IPS-15b (cell line): ENCODE measurements at regions not wholly inside any gene's neighbourhood (a gene's known extent, or its start where the extent isn't known, plus 50 kb on each side); places are given as distances from the start of the nearest gene placed in this dataset.

Experiments
- H3K27me3 ChIP-seq: one replicate; pipeline ENCODE4 v1.6.1; 2013; ENCODE audit warnings: low read length; ENCODE audit not compliant: control insufficient read depth, insufficient read depth
- H3K36me3 ChIP-seq: one replicate; pipeline ENCODE4 v1.6.1; 2013; ENCODE audit warnings: low read length; ENCODE audit not compliant: control insufficient read depth, insufficient read depth
- H3K4me1 ChIP-seq: one replicate; pipeline ENCODE4 v1.6.1; 2013; ENCODE audit warnings: mild to moderate bottlenecking, low read length; ENCODE audit not compliant: control insufficient read depth, insufficient read depth
- H3K4me3 ChIP-seq: one replicate; pipeline ENCODE4 v1.5.1; 2013; ENCODE audit warnings: low read depth, low read length
- H3K9ac ChIP-seq: one replicate; pipeline ENCODE4 v1.6.1; 2013; ENCODE audit warnings: low read depth, mild to moderate bottlenecking, low read length
- H3K9me3 ChIP-seq: one replicate; pipeline ENCODE4 v1.6.1; 2013; ENCODE audit warnings: mild to moderate bottlenecking, low read length; ENCODE audit not compliant: control insufficient read depth, insufficient read depth

GRCh38 chr6:138618168-138618567, 118.9 kb upstream of the NHSL1 start:
- Histone ChIP-seq H3K36me3 (no peaks in the 10 kb centered on the region), H3K9ac (no peak overlapping the region), H3K4me3 (no peak overlapping the region), H3K9me3 (no peaks in the 10 kb centered on the region), H3K4me1 (no peaks in the 10 kb centered on the region), H3K27me3 (no peaks in the 10 kb centered on the region)

- Histone ChIP-seq H3K27me3 (no peaks in the 10 kb centered on the region), H3K9ac (no peak overlapping the region), H3K9me3 (no peaks in the 10 kb centered on the region), H3K4me3 (no peak overlapping the region), H3K36me3 (no peaks in the 10 kb centered on the region), H3K4me1 (no peaks in the 10 kb centered on the region)
Observed at GRCh38 chr6:138620630-138621029, 121.3 kb upstream of the NHSL1 start.

GRCh38 chr6:138622967-138623366, 123.7 kb upstream of the NHSL1 start:
- Histone ChIP-seq H3K4me3 (no peak overlapping the region), H3K9ac (no peak overlapping the region), H3K4me1 (no peaks in the 10 kb centered on the region), H3K36me3 (no peaks in the 10 kb centered on the region), H3K9me3 (no peaks in the 10 kb centered on the region), H3K27me3 (no peaks in the 10 kb centered on the region)

GRCh38 chr6:138631566-138631965, 132.3 kb upstream of the NHSL1 start:
- H3K4me1 ChIP-seq: no peaks in the 10 kb centered on the region

GRCh38 chr6:138637822-138638221, 135.7 kb upstream of the CCDC28A start:
- H3K4me1 ChIP-seq: no peaks in the 10 kb centered on the region
- H3K36me3 ChIP-seq: no peaks in the 10 kb centered on the region
- no peak overlapping the region for H3K9ac ChIP-seq

More at GRCh38 chr6:138631566-138631965, 132.3 kb upstream of the NHSL1 start:
- H3K4me3 ChIP-seq: no peak overlapping the region
- H3K36me3 ChIP-seq: no peaks in the 10 kb centered on the region
- H3K9ac ChIP-seq: no peak overlapping the region
- no peaks in the 10 kb centered on the region for H3K9me3 ChIP-seq
- no peaks in the 10 kb centered on the region for H3K27me3 ChIP-seq

GRCh38 chr6:138638604-138639003, 135.0 kb upstream of the CCDC28A start:
- Histone ChIP-seq H3K27me3 (no peaks in the 10 kb centered on the region), H3K9ac (no peak overlapping the region), H3K4me3 (no peak overlapping the region), H3K9me3 (no peaks in the 10 kb centered on the region), H3K36me3 (no peaks in the 10 kb centered on the region), H3K4me1 (no peaks in the 10 kb centered on the region)

More at GRCh38 chr6:138637822-138638221, 135.7 kb upstream of the CCDC28A start:
- Histone ChIP-seq H3K9me3 (no peaks in the 10 kb centered on the region), H3K27me3 (no peaks in the 10 kb centered on the region), H3K4me3 (no peak overlapping the region)

GRCh38 chr6:138640028-138640427, 133.5 kb upstream of the CCDC28A start:
- Histone ChIP-seq H3K9ac (no peak overlapping the region), H3K9me3 (no peaks in the 10 kb centered on the region), H3K36me3 (no peaks in the 10 kb centered on the region), H3K4me3 (no peak overlapping the region), H3K4me1 (no peaks in the 10 kb centered on the region), H3K27me3 (no peaks in the 10 kb centered on the region)

- H3K4me3 ChIP-seq: no peak overlapping the region
- no peaks in the 10 kb centered on the region for H3K36me3 ChIP-seq
- H3K9me3 ChIP-seq: no peaks in the 10 kb centered on the region
- no peak overlapping the region for H3K9ac ChIP-seq
- no peaks in the 10 kb centered on the region for H3K4me1 ChIP-seq
- no peaks in the 10 kb centered on the region for H3K27me3 ChIP-seq
Observed at GRCh38 chr6:138643210-138643609, 130.4 kb upstream of the CCDC28A start.

- Histone ChIP-seq H3K27me3 (no peaks in the 10 kb centered on the region), H3K36me3 (no peaks in the 10 kb centered on the region), H3K4me1 (no peaks in the 10 kb centered on the region), H3K4me3 (no peak overlapping the region), H3K9me3 (no peaks in the 10 kb centered on the region), H3K9ac (no peak overlapping the region)
Observed at GRCh38 chr6:138645976-138646640, 127.5 kb upstream of the CCDC28A start.

- Histone ChIP-seq H3K27me3 (no peaks in the 10 kb centered on the region), H3K4me3 (no peak overlapping the region), H3K9me3 (no peaks in the 10 kb centered on the region), H3K4me1 (no peaks in the 10 kb centered on the region), H3K9ac (no peak overlapping the region), H3K36me3 (no peaks in the 10 kb centered on the region)
Observed at GRCh38 chr6:138647006-138647405, 126.6 kb upstream of the CCDC28A start.

GRCh38 chr6:138648127-138648526, 125.4 kb upstream of the CCDC28A start:
- H3K9me3 ChIP-seq: no peaks in the 10 kb centered on the region
- H3K36me3 ChIP-seq: no peaks in the 10 kb centered on the region
- no peak overlapping the region for H3K4me3 ChIP-seq
- no peak overlapping the region for H3K9ac ChIP-seq
- no peaks in the 10 kb centered on the region for H3K27me3 ChIP-seq
- no peaks in the 10 kb centered on the region for H3K4me1 ChIP-seq

- Histone ChIP-seq H3K27me3 (no peaks in the 10 kb centered on the region), H3K4me1 (no peaks in the 10 kb centered on the region), H3K4me3 (no peak overlapping the region), H3K9ac (no peak overlapping the region), H3K9me3 (no peaks in the 10 kb centered on the region), H3K36me3 (no peaks in the 10 kb centered on the region)
Observed at GRCh38 chr6:138651491-138651890, 122.1 kb upstream of the CCDC28A start.
